GM23338 (cell line): ENCODE measurements at regions not wholly inside any gene's neighbourhood (a gene's known extent, or its start where the extent isn't known, plus 50 kb on each side); places are given as distances from the start of the nearest gene placed in this dataset.

ENCODE experiments used
- ATAC-seq: fragments of 200-7000 bp; cut with Tn5 transposase; 3 replicates; pipeline ENCODE4 v1.9.1; 2020
- DNase-seq: peaks from one replicate; pipeline ENCODE4 v3.0.0-alpha.2; 2015; ENCODE audit warnings: low spot score
- H2AFZ ChIP-seq: fragments of 200-600 bp; sonication (generic); 2 replicates; pipeline ENCODE4 v1.8.0; 2016; ENCODE audit warnings: antibody characterized with exemption, mild to moderate bottlenecking, moderate library complexity
- H3F3A ChIP-seq: fragments of 200-600 bp; sonication (generic); replicated peaks from 2 replicates; pipeline ENCODE4 v1.8.0; 2017; ENCODE audit warnings: antibody characterized with exemption, mixed run types, low read depth
- H3K27ac ChIP-seq: fragments of 200-600 bp; sonication (generic); 2 replicates; pipeline ENCODE4 v1.6.1; 2016; ENCODE audit warnings: low read depth
- H3K27me3 ChIP-seq: fragments of 200-600 bp; sonication (generic); 2 replicates; pipeline ENCODE4 v1.8.0; 2016; ENCODE audit warnings: mild to moderate bottlenecking, mixed run types, moderate library complexity; ENCODE audit not compliant: insufficient read depth
- H3K36me3 ChIP-seq: fragments of 200-600 bp; sonication (generic); 2 replicates; pipeline ENCODE4 v1.8.0; 2016; ENCODE audit warnings: mild to moderate bottlenecking; ENCODE audit not compliant: insufficient read depth
- H3K4me1 ChIP-seq: fragments of 200-600 bp; sonication (generic); 2 replicates; pipeline ENCODE4 v1.8.0; 2016; ENCODE audit warnings: mild to moderate bottlenecking, moderate library complexity; ENCODE audit not compliant: insufficient read depth
- H3K4me2 ChIP-seq: fragments of 200-600 bp; sonication (generic); 2 replicates; pipeline ENCODE4 v1.7.1; 2017; ENCODE audit warnings: mixed run types
- H3K4me3 ChIP-seq: fragments of 200-600 bp; sonication (generic); 2 replicates; pipeline ENCODE4 v1.6.1; 2016; ENCODE audit warnings: mixed run types
- H3K79me2 ChIP-seq: fragments of 200-600 bp; sonication (generic); replicated peaks from 2 replicates; pipeline ENCODE4 v1.8.0; 2017; ENCODE audit warnings: mild to moderate bottlenecking; ENCODE audit not compliant: insufficient read depth
- H3K9me2 ChIP-seq: fragments of 200-600 bp; sonication (generic); 2 replicates; pipeline ENCODE4 v1.8.0; 2017; ENCODE audit not compliant: insufficient read depth
- H4K20me1 ChIP-seq: fragments of 200-600 bp; sonication (generic); replicated peaks from 2 replicates; pipeline ENCODE4 v1.8.0; 2017; ENCODE audit warnings: mild to moderate bottlenecking; ENCODE audit not compliant: insufficient read depth
- H3K27ac Mint-ChIP-seq: 2 replicates; pipeline ENCODE4 v1.8.0; 2020; ENCODE audit warnings: inconsistent platforms, mild to moderate bottlenecking, moderate library complexity, mixed read lengths
- H3K27me3 Mint-ChIP-seq: 3 replicates; pipeline ENCODE4 v1.8.0; 2022; ENCODE audit warnings: low read depth, mild to moderate bottlenecking, moderate library complexity, mixed read lengths, inconsistent platforms; ENCODE audit not compliant: insufficient read depth, poor library complexity
- H3K36me3 Mint-ChIP-seq: 3 replicates; pipeline ENCODE4 v1.8.0; 2021; ENCODE audit warnings: low read depth, mild to moderate bottlenecking, inconsistent platforms, moderate library complexity, mixed read lengths
- H3K4me1 Mint-ChIP-seq: 3 replicates; pipeline ENCODE4 v1.8.0; 2020; ENCODE audit warnings: mild to moderate bottlenecking, inconsistent platforms, mixed read lengths
- H3K4me3 Mint-ChIP-seq: 3 replicates; pipeline ENCODE4 v1.8.0; 2021; ENCODE audit warnings: moderate library complexity, mild to moderate bottlenecking, inconsistent platforms, mixed read lengths
- H3K9me3 Mint-ChIP-seq: 3 replicates; pipeline ENCODE4 v1.8.0; 2020; ENCODE audit warnings: moderate library complexity, mild to moderate bottlenecking, inconsistent platforms, mixed read lengths
- CREB1 ChIP-seq: fragments of 250-450 bp; sonication (Bioruptor Pico); IDR thresholded peaks from 2 replicates; pipeline ENCODE4 v1.5.0; 2020; ENCODE audit warnings: low read depth, mild to moderate bottlenecking, moderate library complexity
- CTCF ChIP-seq, 2 experiments: fragments of 200-600 bp in 1 of 2; sonication (generic) in 1 of 2; conservative IDR thresholded peaks; 2 replicates each; pipeline versions ENCODE4 v1.5.1 to v1.6.1; 2016 to 2017; ENCODE audit warnings: antibody characterized with exemption in 2 of 2, low read depth in 2 of 2, mild to moderate bottlenecking in 2 of 2, moderate library complexity in 1 of 2
- EZH2 ChIP-seq: fragments of 200-600 bp; sonication (generic); IDR thresholded peaks from one replicate; pipeline ENCODE4 v1.8.0; 2017; ENCODE audit warnings: antibody characterized with exemption, mild to moderate bottlenecking, low read depth; ENCODE audit not compliant: unreplicated experiment
- EZH2phosphoT487 ChIP-seq: fragments of 200-600 bp; sonication (generic); IDR thresholded peaks from one replicate; pipeline ENCODE4 v1.8.1; 2018; ENCODE audit warnings: antibody characterized with exemption; ENCODE audit not compliant: unreplicated experiment
- JUNB ChIP-seq: IDR thresholded peaks from one replicate; pipeline ENCODE4 v1.6.1; 2016; ENCODE audit warnings: antibody characterized with exemption; ENCODE audit not compliant: unreplicated experiment
- NANOG ChIP-seq: IDR thresholded peaks from 2 replicates; pipeline ENCODE4 v1.6.1; 2016; ENCODE audit warnings: antibody characterized with exemption, borderline replicate concordance
- POLR2AphosphoS5 ChIP-seq: IDR thresholded peaks from 2 replicates; pipeline ENCODE4 v1.6.1; 2016; ENCODE audit warnings: antibody characterized with exemption, low read depth
- REST ChIP-seq: IDR thresholded peaks from one replicate; pipeline ENCODE4 v1.6.1; 2018; ENCODE audit warnings: antibody characterized with exemption; ENCODE audit not compliant: unreplicated experiment
- STAT1 ChIP-seq: IDR thresholded peaks from one replicate; pipeline ENCODE4 v1.6.1; 2016; ENCODE audit warnings: antibody characterized with exemption; ENCODE audit not compliant: unreplicated experiment
- ZNF114 ChIP-seq: fragments of 250-450 bp; sonication (Bioruptor Pico); IDR thresholded peaks from 2 replicates; pipeline ENCODE4 v1.5.0; 2020; ENCODE audit warnings: mild to moderate bottlenecking, moderate library complexity
- ZNF331 ChIP-seq: fragments of 250-450 bp; sonication (Bioruptor Pico); IDR thresholded peaks from 2 replicates; pipeline ENCODE4 v1.5.0; 2020; ENCODE audit warnings: low read depth, mild to moderate bottlenecking, moderate library complexity
- ZNF462 ChIP-seq: fragments of 250-450 bp; sonication (Bioruptor Pico); IDR thresholded peaks from 2 replicates; pipeline ENCODE4 v1.5.0; 2020; ENCODE audit warnings: mild to moderate bottlenecking, moderate library complexity
- TF ChIP-seq, protein P1 (sequence below): IDR thresholded peaks from 2 replicates; pipeline ENCODE4 v1.6.1; 2016; ENCODE audit warnings: antibody characterized with exemption

DNA sequence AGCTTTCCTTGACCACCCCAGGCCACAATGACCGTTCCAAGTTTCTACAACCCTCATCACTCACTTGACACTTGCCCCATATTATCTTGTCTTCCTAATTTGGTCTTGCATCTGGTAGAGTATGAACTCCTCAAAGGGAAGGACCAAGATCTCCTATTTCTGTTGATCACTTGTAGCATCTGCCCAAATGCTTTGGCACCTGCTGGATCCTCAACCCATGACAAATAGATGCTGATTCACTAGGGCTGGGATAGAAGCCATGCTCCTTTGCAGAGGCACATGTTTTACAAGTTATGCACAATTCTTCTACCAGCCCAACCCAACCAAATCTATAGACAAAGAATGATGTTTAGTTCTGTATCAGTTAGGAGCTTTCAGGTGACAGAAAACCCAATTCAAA, 110.7 kb downstream of the UNC5CL start:
- no peak overlapping the region for H3K4me3 ChIP-seq
- H3F3A ChIP-seq: no peaks in the 10 kb centered on the region
- H3K27ac ChIP-seq: no peak overlapping the region
- no peaks in the 10 kb centered on the region for H3K9me3 Mint-ChIP-seq
- H3K4me2 ChIP-seq: no peak overlapping the region
- no peaks in the 10 kb centered on the region for H3K36me3 Mint-ChIP-seq
- no peaks in the 10 kb centered on the region for H3K4me1 Mint-ChIP-seq
- H3K4me3 Mint-ChIP-seq: no peak overlapping the region
- H3K36me3 ChIP-seq: no peaks in the 10 kb centered on the region
- no peak for ATAC-seq
- no peak overlapping the region for H2AFZ ChIP-seq
- no peaks in the 10 kb centered on the region for H3K4me1 ChIP-seq
- H3K27ac Mint-ChIP-seq: no peak overlapping the region
- DNase-seq: no peak
- no peak for TF ChIP-seq CREB1
- no peak for TF ChIP-seq REST
- TF ChIP-seq STAT1: no peak
- TF ChIP-seq, protein P1, sequence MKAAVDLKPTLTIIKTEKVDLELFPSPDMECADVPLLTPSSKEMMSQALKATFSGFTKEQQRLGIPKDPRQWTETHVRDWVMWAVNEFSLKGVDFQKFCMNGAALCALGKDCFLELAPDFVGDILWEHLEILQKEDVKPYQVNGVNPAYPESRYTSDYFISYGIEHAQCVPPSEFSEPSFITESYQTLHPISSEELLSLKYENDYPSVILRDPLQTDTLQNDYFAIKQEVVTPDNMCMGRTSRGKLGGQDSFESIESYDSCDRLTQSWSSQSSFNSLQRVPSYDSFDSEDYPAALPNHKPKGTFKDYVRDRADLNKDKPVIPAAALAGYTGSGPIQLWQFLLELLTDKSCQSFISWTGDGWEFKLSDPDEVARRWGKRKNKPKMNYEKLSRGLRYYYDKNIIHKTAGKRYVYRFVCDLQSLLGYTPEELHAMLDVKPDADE: no peak
- no peak for TF ChIP-seq POLR2AphosphoS5
- TF ChIP-seq ZNF462 (CRISPR knock-in tag): no peak
- no peak for TF ChIP-seq ZNF114
- TF ChIP-seq CTCF (conservative IDR thresholded peaks at IDR 0.05; ENCODE audit: low read depth in 2 of 2): no peak
- TF ChIP-seq NANOG: no peak
- no peak for TF ChIP-seq ZNF331 (CRISPR knock-in tag)
- TF ChIP-seq JUNB: no peak
- no peak for TF ChIP-seq EZH2phosphoT487
- TF ChIP-seq EZH2: no peak
- peaks cover 3% of the 10 kb centered on the region for H3K27me3 Mint-ChIP-seq
- no peaks in the 10 kb centered on the region for H3K27me3 ChIP-seq
- H3K79me2 ChIP-seq: no peaks in the 10 kb centered on the region
- H3K9me2 ChIP-seq: peaks cover 19% of the 10 kb centered on the region; the same call in 1 of the 2 replicates
- H4K20me1 ChIP-seq: no peaks in the 10 kb centered on the region
